Suprapubic skin (tissue), 3 donors: ENCODE measurements at regions not wholly inside any gene's neighbourhood (a gene's known extent, or its start where the extent isn't known, plus 50 kb on each side); places are given as distances from the start of the nearest gene placed in this dataset.

Source experiments
- POLR2AphosphoS5 ChIP-seq, 3 donors: sonication (generic); formaldehyde crosslinking; IDR thresholded peaks; one replicate each; pipeline ENCODE4 v1.6.1; 2017; ENCODE audit warnings: antibody characterized with exemption in 3 of 3
- TF ChIP-seq, protein P1 (sequence below), 2 donors: fragments of 200-600 bp in 1 of 2; fragments of 450-650 bp in 1 of 2; sonication (generic) in 1 of 2; IDR thresholded peaks; one replicate each; pipeline ENCODE4 v1.5.1; 2016 to 2019; ENCODE audit warnings: antibody characterized with exemption in 2 of 2, mild to moderate bottlenecking in 1 of 2, moderate library complexity in 1 of 2

DNA sequence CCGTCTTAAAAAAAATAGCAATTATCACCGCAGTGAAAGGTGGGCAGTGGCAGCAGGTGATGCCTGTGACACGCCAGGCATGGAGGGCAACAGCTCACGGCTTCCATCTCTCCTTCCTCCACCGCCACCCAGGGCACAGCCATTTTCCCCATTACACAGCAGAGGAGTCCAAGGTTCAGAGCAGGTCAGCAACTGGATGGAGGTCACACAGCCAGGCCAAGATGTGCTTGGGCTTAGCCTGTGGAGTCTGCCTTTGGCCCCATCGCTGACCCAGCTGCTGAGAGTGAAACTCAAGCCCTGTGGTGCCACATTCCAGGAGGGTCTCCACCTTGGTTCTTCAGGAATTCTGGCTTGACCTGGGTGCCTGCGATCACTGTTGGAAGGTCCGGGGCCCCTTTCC, 411.1 kb downstream of the SHANK2 start:
- no peak for TF ChIP-seq POLR2AphosphoS5 (IDR thresholded peaks at IDR 0.05)
- TF ChIP-seq, protein P1, sequence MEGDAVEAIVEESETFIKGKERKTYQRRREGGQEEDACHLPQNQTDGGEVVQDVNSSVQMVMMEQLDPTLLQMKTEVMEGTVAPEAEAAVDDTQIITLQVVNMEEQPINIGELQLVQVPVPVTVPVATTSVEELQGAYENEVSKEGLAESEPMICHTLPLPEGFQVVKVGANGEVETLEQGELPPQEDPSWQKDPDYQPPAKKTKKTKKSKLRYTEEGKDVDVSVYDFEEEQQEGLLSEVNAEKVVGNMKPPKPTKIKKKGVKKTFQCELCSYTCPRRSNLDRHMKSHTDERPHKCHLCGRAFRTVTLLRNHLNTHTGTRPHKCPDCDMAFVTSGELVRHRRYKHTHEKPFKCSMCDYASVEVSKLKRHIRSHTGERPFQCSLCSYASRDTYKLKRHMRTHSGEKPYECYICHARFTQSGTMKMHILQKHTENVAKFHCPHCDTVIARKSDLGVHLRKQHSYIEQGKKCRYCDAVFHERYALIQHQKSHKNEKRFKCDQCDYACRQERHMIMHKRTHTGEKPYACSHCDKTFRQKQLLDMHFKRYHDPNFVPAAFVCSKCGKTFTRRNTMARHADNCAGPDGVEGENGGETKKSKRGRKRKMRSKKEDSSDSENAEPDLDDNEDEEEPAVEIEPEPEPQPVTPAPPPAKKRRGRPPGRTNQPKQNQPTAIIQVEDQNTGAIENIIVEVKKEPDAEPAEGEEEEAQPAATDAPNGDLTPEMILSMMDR (IDR thresholded peaks at IDR 0.05) = no peak
